ENCODE measurements at regions not wholly inside any gene's neighbourhood (a gene's known extent, or its start where the extent isn't known, plus 50 kb on each side); places are given as distances from the start of the nearest gene placed in this dataset.

DNA sequence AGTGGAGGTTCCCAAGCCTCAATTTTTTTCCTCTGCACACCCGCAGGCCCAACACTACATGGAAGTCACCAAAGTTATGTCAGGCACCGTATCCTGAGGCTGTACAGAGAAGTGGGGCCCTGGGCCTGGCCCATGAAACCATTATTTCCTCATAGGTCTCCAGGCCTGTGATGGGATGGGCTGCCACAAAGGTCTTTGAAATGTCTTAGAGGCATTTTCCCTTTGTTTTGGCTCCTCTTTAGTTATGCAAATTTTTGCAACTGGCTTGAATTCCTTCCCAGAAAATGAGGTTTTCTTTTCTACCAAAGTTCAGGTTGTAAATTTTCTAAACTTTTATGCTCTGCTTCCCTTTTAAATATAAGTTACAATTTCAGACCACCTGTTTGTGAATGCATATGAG, 365.2 kb downstream of the HGF start:
- TF ChIP-seq POLR2A (IDR thresholded peaks at IDR 0.05; ENCODE audit: extremely low read depth, insufficient read length), result no peak
- TF ChIP-seq, protein P1, sequence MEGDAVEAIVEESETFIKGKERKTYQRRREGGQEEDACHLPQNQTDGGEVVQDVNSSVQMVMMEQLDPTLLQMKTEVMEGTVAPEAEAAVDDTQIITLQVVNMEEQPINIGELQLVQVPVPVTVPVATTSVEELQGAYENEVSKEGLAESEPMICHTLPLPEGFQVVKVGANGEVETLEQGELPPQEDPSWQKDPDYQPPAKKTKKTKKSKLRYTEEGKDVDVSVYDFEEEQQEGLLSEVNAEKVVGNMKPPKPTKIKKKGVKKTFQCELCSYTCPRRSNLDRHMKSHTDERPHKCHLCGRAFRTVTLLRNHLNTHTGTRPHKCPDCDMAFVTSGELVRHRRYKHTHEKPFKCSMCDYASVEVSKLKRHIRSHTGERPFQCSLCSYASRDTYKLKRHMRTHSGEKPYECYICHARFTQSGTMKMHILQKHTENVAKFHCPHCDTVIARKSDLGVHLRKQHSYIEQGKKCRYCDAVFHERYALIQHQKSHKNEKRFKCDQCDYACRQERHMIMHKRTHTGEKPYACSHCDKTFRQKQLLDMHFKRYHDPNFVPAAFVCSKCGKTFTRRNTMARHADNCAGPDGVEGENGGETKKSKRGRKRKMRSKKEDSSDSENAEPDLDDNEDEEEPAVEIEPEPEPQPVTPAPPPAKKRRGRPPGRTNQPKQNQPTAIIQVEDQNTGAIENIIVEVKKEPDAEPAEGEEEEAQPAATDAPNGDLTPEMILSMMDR (IDR thresholded peaks at IDR 0.05; ENCODE audit: low read depth, low read length), result no peak
